NCI-H2171 (cell line): ENCODE measurements at regions not wholly inside any gene's neighbourhood (a gene's known extent, or its start where the extent isn't known, plus 50 kb on each side); places are given as distances from the start of the nearest gene placed in this dataset.
A peak's percentile ranks its signal among the peaks of the same experiment; 100 is the strongest.

Experiments
- DNase-seq: peaks from one replicate; lab custom pipeline; 2025; lab: John Stamatoyannopoulos, UW

DNA sequence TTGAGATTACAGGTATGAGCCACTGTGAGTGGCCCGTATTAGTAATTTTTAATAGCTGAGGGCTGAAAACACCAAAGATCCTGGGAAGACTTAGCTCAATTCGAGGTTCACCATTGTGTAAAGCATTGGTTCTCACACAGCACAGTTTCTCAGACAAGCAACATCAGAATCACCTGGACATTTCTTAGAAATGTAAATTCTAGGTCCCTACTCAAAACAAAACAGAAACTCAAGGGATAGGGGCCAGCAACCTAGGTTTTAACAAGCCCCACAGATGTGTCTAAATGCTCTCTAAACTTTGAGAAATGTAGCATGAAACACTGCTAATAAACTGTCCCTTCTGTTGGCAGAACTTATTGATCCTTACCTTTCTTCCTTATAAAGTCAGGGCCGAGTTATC is 681.2 kb downstream of the RNF144A start:
- no peak for DNase-seq

DNA sequence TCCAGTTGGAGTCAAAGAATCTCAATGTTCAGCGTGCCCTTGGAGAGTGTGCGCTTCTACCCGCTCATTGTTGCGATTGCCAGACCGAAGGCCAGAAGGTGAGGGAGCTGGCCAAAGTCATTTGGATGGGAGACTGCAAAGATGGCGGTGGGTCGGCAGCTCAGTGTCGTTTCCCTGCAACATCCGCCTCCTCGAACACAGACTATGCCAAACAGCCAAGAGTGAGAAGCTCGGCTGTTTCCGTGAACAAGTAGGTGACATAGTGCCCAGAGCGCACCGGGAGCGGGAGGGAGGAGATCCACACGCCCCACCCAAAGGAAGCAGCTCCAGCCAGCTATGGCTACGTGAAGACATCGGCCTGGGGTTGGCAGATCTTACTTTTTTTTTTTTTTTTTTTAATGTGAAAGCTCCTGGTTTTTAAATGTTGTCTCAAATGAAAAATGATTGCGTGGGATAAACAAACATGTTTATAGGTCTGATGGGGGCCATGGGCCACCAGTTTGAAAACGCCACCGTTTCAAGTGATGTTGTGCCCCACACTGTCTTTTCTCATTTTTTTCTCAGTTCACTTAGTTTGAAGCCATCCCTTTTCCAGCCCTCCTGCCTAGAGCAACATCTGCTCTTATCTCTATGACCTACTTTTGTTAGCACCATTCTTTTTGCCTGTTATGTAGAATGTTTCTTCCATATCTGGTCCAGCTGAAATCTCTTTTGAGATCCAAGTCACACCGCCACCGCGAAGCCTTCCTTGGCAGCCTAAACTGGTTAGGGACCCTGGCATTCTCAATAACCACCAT is 682.4 kb downstream of the RNF144A start:
- DNase-seq = peak; percentile 13

DNA sequence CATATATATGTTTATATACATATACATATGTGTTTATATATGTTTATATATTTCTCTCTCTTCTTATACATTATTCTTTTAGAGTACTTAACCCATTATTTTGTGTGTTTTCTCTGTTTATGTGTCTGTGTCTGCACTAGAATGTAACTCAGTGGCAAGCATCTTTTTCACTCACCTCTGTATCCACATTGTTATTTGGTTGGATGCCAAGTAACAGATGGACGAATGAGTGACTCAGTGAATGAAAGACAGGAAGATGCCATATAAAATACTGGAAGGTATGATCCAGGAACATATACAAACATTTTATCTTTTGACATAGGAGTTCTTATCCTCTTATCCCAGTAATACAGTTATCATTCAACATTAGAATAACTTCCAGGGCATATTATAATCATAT is 684.8 kb downstream of the RNF144A start:
- peak; percentile 63 for DNase-seq

DNA sequence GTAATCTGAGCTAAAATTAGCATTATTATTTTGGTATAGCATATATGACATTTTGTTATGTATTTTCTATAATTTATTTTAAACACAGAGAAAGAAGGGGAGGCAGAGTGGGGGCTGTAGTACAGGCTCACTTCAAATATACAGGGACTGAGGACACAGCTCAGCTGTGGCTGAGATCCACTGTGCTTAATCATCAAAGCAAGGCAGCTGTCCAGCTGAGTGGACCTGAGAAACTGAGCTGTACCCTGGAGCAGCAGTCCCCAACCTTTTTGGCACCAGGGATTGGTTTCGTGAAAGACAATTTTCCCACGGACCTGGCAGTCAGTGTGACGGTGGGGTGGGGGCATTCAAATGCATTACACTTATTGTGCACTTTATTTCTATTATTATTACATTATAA is 687.2 kb downstream of the RNF144A start:
- no peak for DNase-seq

DNA sequence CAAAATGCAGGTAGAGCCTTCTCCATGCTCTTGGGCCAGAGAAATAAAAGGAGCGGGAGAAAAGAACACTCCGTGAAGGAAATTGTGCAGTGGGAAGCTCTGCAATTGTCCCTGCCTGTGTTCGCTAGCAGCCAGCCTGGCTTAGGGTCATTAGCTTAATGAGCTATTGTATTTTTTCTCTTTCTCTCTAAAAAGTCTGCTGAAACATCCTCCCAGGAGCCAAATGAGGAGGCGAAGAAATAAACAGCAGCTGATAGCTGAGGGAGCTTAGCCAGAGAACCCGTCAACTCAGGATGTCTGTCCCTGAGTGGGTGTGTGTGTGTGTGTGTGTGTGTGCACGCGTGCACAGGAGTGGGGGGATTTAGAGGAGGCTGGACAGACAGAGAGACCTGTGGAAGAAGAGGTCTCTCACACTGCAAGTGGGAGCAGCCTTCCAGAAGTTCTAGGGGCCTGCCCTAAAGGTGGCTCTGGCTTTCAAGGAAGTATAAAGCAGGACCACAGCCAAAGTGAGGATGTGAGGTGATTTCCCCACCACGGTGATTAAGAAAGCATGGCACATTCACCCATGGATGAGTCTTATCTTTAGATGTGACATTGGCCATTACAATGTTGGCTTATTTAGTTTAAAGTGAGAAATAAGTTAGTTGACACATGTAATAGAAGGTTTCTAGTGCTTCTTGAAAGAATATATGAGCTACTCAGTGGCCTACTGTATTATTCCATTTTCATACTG is 690.4 kb downstream of the RNF144A start:
- DNase-seq = no peak

DNA sequence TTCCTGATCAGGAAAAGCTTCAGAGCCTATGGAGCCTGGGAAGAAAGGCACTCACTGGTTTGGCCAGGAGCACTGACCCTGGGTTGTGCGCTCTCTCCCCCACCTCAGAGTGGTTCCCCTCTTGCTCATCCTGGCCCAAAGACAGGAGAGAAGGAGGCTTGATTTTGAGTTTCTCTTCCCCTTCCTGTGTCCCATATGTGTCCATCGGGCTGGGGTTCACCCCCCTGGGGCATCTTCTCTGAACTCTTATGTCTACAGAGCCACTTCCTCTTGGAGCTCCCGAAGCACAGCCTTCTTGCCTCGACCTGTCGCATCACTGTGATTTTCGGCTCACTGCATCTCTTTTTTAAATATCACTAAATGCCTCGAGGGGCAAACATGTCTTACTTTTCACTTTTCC is 692.3 kb downstream of the RNF144A start:
- no peak for DNase-seq

DNA sequence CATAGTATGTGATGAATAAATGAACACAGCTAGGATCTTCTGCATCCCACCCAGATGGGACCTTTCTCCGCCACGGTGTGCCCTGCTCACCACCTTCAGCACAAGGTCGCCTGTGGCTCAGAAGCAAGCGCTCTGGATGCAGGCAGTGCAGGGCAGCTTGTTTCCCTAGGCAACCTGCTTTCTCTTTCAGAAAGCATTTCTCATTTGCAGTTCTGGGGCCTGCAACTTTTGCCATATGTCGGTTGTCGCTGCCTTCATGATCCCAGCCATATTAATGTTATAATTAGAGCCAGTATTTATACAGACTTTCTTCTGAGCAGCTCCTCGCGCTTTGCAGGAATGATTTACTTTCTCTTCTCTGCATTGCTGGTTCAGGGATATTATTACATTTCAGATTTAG is 692.8 kb downstream of the RNF144A start:
- DNase-seq = peak; percentile 26

DNA sequence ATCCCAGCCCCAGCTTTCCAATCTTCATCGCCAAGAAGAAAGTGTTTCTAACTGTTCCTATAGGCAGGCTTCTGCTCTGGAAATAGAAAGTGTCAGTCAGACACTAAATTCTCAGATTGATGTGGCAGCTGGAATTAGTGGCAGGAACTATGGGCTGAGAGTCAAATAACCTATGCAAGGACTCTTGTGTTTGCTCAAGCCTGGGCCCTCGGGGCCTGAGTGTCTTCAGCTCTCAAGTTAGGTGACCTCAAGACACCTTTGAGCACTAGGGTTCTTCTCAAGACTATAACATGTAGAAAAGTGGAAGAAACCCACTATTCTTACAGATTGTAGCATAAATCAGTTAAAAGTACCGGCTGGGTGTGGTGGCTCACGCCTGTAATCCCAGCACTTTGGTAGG is 694.5 kb downstream of the RNF144A start:
- no peak for DNase-seq

DNA sequence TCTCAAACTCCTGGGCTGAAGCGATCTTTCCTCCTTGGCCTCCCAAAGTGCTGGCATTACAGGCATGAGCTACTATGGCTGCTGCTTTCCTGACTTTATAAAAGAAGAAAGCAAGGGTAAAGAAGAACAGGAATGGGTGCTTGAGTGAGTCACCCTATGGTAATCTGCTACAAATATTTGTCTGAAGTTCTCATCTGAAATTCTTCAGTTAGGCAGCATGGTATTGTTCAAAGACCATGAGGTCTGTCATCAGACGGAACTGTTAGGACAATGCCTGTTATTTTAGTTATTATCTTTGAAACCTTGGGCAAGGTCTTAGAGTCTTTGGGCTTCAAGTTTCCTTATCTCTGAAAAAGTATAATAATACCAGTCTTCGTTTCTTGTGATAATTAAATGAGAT is 695.8 kb downstream of the RNF144A start:
- DNase-seq = no peak

DNA sequence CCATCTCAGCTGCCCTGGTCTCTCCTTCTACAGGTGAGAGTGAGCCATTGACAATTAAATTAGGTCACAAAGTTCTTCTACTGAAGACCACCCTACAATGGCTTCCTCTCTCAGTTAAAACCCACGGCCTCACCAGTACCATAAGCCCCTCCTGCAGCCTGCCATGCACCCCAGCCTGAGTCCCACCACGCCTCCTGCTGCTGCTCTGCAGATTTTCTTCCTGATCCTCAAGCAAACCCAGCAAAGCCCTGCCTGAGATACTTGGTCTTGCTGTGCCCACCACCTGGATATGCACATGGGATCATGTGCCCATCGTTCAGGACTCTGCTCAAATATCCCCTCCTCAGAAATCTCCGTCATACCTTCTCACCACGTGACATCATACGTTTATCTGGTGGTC is 696.6 kb downstream of the RNF144A start:
- no peak for DNase-seq

DNA sequence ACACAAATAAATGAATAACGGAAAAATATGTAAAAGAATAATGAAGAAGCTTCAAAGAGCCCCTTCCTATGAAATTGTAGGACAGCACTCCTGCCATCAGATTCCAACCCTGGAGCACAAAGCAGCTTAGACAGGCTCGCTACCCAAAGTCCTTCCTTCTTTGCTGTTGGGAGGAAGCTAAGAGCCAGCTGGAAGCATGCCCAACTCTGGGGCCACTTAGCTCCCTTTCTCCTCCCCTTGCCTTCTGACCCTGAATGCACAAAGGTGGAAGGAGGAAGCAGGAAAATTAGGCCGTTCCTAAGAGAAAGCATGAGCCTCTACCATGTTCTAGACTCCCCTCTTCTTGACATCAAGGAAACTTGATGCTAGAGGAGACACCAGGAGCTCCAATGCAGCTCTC is 700.8 kb downstream of the RNF144A start:
- DNase-seq = no peak

DNA sequence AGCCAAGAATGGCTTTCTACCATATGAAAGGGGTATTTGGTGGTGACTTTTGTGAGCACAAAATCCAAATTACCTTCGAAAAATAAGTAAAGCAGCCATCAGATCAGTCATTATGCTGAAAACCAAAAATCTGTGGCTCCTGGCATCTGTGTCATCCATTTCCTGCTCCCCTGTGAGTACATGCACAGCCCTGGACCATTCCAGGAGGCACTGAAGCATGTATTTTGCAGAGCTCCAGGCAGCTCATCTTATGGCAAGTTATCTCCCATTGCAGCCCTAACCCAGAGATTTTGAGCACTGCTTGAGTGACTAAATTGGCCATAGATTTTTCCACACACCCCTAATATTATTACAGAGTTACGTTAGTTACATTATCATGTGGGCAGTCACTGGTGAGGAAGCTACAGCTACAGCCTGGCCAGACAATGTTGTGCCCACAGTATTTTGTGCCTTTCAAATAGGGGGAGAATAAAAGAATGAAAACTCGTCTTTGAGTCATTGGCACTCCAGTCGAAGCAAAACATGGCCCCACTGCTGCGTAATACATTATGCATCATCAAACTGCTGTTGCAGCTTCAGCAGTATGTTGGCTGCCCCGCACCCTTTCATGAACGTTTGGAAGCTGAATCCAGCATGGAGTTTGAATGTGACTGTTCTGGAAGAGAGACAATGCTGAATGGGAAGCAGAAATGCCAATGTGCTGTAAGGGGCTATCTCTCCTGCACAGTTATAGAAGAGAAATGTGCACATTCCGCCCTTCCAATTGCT is 702.2 kb downstream of the RNF144A start:
- no peak for DNase-seq

DNA sequence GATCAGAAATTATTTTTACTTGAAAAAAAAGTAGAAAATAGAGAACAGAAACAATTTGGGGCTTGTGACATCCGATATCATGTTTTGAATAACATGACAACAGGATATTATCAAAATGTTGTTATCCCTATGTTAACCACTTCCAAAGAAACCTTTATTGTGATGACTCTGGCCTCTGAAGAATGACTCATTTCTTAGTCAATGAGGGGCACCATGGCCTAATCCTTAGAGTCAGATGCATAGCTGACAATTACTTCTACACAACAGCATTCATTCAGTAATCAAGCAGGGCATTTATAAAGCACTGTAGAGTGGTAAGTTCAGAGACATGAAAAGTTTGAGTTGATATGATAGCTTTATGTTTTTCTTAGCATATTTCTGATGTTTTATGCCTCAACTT is 703.0 kb downstream of the RNF144A start:
- no peak for DNase-seq

DNA sequence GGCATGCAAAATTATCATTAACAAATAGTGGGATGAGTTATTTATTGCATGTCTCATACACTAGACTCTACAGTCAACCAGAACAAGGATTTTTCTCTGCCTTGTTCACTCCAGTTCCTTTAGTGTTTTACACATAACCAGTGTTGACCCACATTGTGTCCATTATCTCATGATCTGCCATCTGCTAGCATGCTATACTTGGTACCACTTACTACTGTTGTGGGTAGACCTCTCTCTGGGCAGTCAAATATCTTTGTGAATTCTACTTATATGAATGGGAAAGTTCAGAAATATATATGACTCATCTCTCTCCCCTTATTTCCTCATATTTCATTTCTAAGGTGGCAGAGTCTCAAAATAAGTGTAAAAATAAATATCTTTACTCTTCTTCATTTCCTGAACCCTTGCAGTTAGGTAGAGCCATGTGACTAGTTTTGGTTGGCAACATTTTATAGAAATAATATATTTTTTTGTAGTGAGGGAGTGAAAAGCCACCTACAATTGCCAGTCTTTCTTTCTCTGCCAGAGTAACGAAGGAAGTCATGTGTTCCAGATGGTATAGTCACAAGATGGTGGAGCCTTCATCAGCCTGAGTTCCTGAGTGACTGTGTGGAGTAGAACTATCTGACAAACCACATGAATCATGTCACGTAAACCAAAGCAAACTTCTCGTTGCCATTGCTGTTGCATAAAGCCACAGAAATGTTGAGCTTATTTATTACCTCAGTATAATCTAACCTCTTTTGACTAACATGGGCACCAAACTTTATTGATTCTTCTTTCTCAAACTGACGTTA is 704.0 kb downstream of the RNF144A start:
- DNase-seq = no peak

DNA sequence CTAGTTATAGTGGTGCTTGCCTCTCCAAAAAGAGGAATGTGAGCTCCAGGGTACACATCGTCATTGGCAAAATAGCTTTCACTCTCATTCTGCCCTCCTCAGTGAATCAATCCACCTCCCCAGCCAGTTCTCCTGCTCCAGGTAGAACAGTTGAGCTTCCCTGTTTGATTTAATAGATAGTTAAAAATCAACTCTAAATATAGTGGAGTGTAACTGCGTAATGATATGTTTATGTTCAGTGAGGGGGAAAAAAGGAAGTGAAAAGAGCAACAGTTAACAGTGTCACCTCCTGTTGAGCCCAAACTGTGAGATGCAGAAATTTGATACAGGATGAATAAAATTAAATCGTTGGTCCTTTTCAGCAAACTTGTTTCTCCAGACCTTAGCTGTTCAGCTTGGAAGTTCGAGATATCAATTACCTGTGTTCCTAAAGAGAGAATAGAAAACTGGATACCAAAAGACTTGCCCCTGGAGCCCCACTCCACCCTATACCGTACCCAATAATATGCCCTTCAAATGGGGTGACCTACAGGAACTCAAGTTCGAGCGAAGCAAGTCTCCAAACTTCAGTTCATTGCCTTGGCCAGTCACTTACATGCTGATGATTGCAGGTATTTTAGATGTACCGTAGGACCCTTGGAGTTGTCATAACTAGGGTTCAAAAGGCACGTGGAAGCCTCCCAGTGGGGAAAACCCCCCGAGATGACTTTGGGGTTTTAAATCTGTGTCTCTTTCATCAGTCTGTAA is 708.4 kb downstream of the RNF144A start:
- DNase-seq = no peak

DNA sequence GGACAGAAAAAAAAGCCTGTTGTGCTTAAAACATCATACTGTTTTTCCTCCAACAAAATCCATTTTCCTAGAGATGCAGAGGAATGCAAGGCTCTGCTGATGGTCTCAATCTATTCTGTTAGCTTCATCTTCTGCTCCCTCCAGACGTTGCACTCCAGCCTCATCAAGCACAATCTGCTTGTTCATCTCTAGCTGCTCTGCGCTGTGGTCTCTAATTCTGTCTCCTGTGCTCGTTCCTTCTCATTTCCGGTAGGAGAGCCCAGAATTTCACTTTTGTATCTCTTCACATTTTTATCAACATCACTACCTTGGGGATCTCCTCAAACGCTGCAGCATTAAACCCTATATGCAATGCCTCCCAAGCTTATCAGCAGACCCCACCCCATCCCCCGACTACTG is 708.9 kb downstream of the RNF144A start:
- no peak for DNase-seq

DNA sequence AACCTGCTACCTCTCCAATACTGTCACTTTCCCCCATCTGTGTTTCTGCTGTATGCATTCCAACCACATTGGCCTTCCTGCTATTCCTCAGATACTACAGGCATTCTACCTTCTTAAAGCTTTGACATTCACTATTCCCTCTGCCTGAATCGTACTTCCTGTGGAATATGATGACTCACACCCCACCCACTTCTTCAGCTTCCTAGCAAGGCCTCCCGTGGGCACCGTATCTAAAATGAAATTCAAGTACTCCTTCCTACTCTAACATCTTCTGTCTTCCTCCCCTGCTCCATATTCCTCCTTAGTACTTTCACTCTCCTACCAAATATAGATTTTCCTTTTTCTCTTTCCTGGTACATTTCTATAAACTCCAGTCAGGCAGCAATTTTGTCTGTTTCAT is 710.4 kb downstream of the RNF144A start:
- no peak for DNase-seq

DNA sequence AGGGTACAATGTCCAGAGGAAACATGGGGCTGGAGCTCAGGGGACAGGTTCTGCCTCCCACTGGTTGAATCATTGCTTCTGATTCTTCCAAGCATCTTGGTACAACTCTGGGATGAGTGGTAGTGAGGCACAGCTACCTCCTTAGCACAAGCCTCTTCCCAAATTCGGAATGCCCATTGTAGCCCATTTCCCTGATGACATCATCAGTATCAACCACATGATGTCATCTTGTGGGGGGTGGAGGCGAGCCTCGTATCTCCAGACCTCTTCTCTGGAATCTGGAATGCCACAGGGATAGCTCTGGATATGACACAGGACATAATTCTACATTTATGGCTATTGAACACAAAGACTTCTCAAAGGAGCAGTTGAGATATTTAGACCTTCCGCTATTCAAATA is 715.2 kb downstream of the RNF144A start:
- DNase-seq = no peak

DNA sequence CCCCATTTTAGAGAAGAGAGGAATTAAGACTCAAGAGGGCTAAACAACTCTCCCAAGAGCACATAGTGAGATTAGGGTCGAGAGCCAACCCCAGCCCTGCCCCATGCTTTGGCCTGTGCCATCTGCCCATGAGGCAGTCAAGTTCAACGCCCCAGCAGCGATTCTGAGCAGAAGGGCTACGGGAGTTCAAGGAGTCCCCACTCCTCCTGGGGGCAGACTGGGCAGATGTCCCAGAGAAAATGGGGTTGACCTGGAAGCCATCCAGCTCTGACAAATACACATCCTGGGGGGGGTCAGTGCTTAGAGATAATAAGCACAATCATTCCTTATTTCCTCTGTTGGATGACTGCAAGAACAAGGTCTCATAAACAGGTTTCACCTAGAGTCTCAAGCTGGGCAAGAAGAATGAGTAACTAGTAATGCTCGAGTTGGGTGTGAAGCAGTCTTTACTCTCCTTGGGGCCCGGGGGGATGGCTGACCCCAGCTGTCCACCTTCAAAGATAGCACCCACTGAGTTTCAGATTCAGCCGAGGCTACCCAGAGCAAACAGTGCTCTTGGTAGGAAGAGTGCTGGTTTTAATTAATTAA is 716.4 kb downstream of the RNF144A start:
- no peak for DNase-seq

DNA sequence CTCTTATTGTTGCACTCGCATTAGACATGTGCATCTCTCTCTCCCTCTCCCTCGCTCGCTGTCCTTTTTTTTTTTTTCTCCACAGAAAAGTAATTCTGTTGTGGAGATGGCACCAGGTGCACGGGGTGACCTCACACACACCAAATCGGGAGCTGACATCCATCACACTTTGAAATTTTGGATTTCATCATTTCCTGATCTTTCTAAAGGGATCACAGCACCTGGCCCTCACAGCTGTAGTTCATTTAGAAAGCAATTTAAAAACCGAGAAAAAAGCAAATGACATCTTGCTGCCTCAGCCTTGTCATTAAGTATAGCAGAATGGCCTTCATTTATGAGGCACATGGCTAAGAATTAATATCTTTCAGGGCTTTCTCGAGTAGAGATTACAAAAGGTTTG is 717.2 kb downstream of the RNF144A start:
- DNase-seq = peak; percentile 72

DNA sequence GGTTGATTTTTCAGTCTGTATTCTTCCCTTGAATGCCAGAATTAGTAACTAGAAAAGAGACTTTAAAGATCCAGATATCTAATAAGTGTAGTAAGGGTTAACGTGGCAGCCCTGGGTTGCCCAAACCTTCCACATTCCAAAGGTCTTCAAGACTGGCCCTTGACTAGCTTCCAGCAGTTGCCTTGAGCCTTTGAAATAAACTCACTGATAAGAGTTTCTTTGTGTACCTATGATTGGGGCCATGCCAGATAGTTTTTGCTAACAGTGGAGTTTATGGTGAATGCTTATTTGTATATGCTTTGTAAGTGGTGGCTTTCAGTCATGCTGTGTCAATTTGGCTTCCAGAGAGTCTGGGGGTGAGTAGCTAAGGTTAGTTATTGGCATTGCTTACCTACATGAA is 722.3 kb downstream of the RNF144A start:
- no peak for DNase-seq
